ENCODE measurements at regions not wholly inside any gene's neighbourhood (a gene's known extent, or its start where the extent isn't known, plus 50 kb on each side); places are given as distances from the start of the nearest gene placed in this dataset.

DNA sequence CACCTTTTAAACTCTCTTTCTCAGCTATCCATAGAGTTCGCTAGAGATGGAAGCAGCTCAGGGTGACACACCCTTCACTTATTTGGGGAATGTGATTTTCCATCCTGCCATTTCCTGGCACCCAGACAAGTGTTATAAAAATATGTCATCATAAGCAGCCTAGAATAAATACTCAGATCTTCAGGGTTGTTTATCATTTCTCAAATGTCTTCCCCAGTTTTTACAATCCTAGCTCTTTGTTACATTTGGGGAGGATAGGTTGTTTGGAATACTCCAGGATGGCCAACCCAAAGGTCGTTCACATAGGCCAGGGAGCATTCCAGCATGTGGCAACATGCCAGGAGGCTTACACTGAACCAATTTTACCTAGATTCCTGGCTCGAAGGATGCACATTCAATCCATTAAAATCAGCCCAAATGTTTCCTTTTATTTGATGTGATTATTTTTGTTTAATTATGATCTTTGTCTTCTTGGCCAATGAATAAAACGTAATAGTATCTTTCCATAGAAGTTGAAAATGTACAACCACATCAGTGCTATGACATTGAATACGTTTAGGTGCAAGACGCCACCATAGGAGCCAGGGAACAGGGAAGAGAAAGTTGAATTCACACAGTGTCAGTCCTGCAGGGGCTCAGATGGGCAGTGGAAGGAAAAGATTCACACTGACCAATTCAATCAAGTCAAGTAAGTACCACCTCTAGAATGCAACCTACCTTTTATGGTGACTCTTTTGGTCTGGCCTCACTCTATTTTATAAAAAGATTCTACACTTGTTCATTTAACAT lies 537.7 kb upstream of the MDFIC2 start:
- TF ChIP-seq EZH2 (IDR thresholded peaks at IDR 0.05; ENCODE audit: low read length) = no peak
- TF ChIP-seq, protein P1, sequence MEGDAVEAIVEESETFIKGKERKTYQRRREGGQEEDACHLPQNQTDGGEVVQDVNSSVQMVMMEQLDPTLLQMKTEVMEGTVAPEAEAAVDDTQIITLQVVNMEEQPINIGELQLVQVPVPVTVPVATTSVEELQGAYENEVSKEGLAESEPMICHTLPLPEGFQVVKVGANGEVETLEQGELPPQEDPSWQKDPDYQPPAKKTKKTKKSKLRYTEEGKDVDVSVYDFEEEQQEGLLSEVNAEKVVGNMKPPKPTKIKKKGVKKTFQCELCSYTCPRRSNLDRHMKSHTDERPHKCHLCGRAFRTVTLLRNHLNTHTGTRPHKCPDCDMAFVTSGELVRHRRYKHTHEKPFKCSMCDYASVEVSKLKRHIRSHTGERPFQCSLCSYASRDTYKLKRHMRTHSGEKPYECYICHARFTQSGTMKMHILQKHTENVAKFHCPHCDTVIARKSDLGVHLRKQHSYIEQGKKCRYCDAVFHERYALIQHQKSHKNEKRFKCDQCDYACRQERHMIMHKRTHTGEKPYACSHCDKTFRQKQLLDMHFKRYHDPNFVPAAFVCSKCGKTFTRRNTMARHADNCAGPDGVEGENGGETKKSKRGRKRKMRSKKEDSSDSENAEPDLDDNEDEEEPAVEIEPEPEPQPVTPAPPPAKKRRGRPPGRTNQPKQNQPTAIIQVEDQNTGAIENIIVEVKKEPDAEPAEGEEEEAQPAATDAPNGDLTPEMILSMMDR (optimal IDR thresholded peaks at IDR 0.05 in 1 of 3, IDR thresholded peaks at IDR 0.05 in 1 of 3, conservative IDR thresholded peaks at IDR 0.05 in 1 of 3; ENCODE audit: extremely low read depth in 1 of 3, insufficient read depth in 2 of 3, low read length in 3 of 3) = no peak
